Stimulated activated CD4-positive, alpha-beta T cell treated with anti-CD3 and anti-CD28 coated beads, Interleukin-4, amount 100 ng/mL, for 24 hours (primary cell): ENCODE measurements at regions not wholly inside any gene's neighbourhood (a gene's known extent, or its start where the extent isn't known, plus 50 kb on each side); places are given as distances from the start of the nearest gene placed in this dataset.

Experiments used
- DNase-seq: peaks from one replicate; pipeline ENCODE4 v3.0.0-alpha.2; 2020

DNA sequence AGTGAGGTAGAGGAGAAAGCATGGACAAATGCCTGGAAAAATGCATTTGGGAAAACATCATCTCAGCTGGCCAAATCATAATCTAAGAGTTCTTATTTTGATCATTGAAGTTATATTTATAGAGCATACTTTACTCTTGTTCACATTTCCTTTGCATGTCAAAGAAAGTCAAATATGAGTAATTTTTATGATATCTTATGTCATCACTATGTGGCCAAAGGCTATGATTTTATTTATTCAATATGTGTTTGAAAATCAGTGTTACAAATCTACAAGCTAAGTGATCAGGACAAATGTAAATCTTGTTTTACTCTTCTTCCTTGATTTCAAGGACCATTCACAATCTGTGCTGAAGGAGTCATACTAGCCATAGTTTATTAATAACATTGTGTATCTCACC, 237.2 kb upstream of the DPH6 start:
- DNase-seq: no peak

DNA sequence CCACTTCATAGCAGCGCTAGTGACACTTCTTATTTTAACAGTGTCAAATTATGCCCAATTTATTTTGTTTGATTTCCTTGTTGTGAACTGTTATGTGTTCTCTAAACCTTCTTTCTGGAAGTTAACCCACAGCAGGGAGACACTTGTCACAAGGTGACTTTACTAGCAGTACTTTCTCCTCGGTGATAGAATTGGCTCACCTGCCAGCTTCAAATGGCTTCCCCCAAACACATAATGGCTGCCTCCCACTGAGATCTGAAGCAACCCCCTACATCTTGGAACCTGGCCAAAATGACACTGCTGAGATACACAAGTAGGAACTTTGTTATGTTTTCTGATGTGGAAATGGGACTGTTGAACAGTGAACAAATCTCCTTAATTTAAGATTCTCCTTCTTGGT, 238.8 kb upstream of the DPH6 start:
- no peak for DNase-seq

DNA sequence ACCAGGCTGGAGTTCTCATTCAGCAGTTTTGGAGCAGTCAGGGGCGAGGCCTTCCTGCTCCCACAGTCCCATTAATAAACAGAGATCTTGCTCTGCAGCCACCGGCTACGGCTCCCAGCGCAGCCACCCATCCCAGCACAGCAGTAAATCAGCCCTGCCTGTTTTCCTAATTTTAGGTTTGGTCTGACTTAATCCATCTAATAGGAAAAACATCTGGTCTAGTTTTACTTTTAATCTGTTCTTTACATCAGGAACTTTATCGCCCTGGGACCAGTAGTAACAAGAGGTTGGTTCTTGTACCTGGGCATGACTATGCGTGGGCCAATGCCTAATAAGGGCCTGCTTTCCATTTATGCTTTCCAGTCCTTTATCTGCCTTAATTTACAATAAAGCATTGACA, 264.0 kb upstream of the DPH6 start:
- no peak for DNase-seq

GRCh38 chr15:35813573-35813972, 267.6 kb upstream of the DPH6 start:
- DNase-seq: no peak

GRCh38 chr15:35818846-35819245, 272.9 kb upstream of the DPH6 start:
- no peak for DNase-seq

- DNase-seq: no peak
Observed at GRCh38 chr15:35822153-35822552, 276.2 kb upstream of the DPH6 start.

- no peak for DNase-seq
Observed at GRCh38 chr15:35827141-35827540, 281.2 kb upstream of the DPH6 start.

DNA sequence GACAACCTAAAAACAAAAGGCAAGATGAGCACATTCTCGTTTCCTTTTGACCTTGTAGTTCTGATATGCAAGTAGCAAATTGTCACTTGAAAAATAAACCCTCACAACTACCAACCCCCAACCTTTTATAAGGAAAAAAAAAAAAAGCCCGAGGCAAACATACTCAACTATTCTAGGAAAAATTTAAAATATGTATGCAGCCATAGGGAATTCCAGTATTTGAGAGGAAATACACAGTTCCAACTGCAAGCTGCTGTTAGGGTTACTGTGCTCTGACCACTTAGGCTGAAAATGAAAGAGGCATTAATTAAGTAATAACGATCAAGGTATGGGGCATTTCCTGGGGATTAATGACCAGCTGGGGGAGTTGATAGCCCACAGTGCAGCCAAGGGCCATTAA, 281.9 kb upstream of the DPH6 start:
- DNase-seq: no peak

GRCh38 chr15:35833581-35833980, 287.6 kb upstream of the DPH6 start:
- no peak for DNase-seq

- DNase-seq: no peak
Observed at GRCh38 chr15:35834216-35834830, 288.4 kb upstream of the DPH6 start.

DNA sequence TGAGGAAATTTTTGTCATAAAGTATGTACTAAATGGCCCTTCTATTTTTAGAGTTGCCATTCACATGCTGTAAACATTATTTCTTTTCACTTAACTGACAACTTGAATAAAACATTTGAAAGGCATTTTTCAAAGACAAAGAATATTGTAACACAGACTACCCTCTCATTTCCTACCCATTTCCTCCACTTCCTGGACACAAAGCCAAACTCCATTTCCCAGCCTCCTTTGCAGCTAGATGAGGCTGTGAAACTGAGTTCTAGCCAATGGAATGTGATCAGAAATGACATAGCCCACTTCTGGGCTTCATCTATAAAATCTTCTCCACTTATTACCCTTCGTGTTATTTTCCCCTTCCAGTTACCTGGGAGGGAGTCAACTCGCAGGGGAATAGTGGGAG, 288.9 kb upstream of the DPH6 start:
- no peak for DNase-seq

- no peak for DNase-seq
Observed at GRCh38 chr15:35838424-35839111, 292.6 kb upstream of the DPH6 start.

- DNase-seq: no peak
Observed at GRCh38 chr15:35842631-35843030, 296.7 kb upstream of the DPH6 start.

GRCh38 chr15:35843498-35843897, 297.5 kb upstream of the DPH6 start:
- no peak for DNase-seq

DNA sequence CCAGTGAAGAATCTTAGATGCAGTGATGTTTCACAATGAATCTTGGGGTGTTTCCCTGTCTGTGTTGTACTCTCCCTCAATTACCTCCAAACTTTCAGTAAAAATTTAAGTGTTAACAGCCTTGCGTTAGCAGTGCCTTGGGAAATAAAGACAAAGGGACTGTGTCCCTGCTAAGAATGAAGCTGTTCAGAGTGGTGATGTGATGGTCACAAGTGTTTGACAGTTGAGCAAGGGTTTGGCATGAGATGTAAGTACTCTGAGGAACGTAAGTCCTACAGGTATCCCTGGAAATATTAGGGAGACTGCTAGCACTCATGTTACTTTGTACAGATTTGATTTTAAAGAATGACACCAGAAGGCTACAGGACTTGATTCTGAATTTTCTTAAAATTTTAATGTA, 304.3 kb upstream of the DPH6 start:
- no peak for DNase-seq

GRCh38 chr15:35851491-35851890, 305.5 kb upstream of the DPH6 start:
- DNase-seq: no peak

DNA sequence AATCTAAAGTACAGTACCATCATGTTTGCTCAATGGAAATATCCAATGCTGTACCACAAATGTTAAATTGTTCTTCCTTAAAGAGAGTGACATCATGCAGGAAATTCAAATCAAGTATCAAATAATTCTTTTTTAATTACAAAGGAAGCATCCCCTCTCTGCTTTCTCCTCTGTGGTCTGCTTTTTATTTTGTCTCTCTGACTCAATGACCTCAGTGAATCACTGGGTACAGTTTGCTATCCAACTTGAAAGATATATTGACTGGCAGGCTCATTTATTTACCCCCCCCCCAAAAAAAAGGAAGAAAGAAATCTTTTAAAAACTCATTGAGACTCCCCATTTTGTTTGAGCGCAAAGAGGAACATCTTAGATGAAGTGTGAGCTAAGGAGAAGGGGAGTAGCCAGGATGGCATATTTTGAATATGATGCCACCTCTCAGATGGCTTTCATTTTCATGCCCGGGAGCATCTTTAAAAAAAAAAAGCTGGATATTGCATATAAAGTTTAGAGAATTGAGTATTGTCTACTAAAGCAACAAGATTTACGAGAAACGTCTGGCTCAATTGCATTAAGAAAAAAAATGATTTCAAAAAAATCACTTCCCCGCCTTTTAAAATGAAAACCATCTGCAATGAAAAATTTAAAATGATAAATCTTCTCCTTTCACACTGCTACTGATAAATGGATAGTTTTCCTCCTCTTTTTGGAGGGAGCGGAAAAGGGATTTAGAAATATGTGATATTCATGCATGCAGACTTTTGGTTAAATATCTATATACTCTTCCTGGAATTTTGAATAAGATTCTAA, 307.1 kb upstream of the DPH6 start:
- no peak for DNase-seq

- no peak for DNase-seq
Observed at GRCh38 chr15:35854316-35854715, 308.4 kb upstream of the DPH6 start.

DNA sequence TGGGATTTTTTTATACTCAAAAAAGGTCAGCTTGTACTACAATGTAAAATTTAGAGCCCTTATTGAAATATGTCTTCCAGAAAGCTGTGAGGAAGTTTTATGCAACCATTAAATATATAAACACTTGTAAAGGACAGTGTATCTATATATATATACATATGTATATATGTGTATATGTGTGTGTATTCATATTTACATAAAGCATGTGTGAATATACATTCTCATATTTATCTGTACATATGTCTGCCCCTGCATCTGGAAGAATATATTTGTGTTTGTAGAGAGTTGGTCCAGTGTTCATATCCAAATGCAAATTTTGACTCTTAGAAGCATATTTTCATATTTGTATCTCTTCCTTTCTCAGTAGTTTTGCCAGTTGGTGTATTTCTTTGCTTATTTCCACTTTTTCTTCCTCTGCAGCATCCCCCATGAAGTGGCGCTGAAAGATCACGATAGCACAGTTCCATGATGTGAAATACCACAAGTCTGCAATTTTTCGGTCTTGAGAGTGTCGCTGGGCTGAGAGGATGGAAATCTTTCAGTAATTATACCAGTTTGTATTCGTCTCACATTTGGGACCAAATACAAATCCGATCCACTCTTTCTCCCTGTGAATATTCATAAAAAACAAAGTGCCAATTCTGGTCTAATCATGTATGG, 311.7 kb upstream of the DPH6 start:
- DNase-seq: no peak

- no peak for DNase-seq
Observed at GRCh38 chr15:35858707-35859106, 312.7 kb upstream of the DPH6 start.

GRCh38 chr15:35863655-35864054, 317.7 kb upstream of the DPH6 start:
- DNase-seq: no peak

GRCh38 chr15:35867356-35867755, 321.4 kb upstream of the DPH6 start:
- no peak for DNase-seq

- DNase-seq: no peak
Observed at GRCh38 chr15:35871282-35871681, 325.3 kb upstream of the DPH6 start.

DNA sequence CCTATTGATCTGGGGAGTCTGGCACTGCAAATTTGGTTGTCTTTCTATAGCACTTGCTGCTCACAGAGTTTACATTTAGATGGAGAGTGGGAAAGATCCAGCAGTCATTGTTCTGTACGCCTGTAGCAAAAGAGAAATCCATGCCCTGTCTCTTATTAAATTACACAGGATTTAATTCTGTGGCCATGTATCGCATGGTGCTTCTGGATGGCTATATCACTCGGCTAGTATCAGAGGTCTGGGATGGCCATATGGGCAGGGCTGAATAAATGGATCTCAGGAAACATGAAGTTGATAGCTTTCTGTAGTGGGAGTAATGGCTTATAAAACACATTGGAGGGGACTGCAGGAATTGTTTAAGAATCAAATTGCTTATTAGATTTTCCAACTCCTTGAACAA, 325.8 kb upstream of the DPH6 start:
- no peak for DNase-seq
